ENCODE measurements at regions not wholly inside any gene's neighbourhood (a gene's known extent, or its start where the extent isn't known, plus 50 kb on each side); places are given as distances from the start of the nearest gene placed in this dataset.

- Histone ChIP-seq H3K27ac (ENCODE audit: control insufficient read depth, insufficient read depth) (no peak overlapping the region), H3K4me3 (no peak overlapping the region), H3K4me1 (ENCODE audit: control insufficient read depth, insufficient read depth, low read length) (no peaks in the 10 kb centered on the region), H3K9me3 (replicated peaks; ENCODE audit: control insufficient read depth, insufficient read depth, low read length) (no peaks in the 10 kb centered on the region), H3K79me2 (ENCODE audit: control insufficient read depth, insufficient read depth, low read length) (no peaks in the 10 kb centered on the region), H3K9ac (ENCODE audit: control insufficient read depth, insufficient read depth, low read length) (no peak overlapping the region), H3K27me3 (replicated peaks in 1 of 2; ENCODE audit: control insufficient read depth in 2 of 2, insufficient read depth in 2 of 2, low read length in 1 of 2) (no peaks in the 10 kb centered on the region), H4K20me1 (ENCODE audit: control insufficient read depth, insufficient read depth) (no peaks in the 10 kb centered on the region), H2AFZ (ENCODE audit: control insufficient read depth, low read depth, low read length) (no peak overlapping the region), H3K4me2 (ENCODE audit: control insufficient read depth, insufficient read depth) (no peak overlapping the region), H3K36me3 (ENCODE audit: control insufficient read depth in 2 of 2, insufficient read depth in 2 of 2, low read length in 1 of 2) (no peaks in the 10 kb centered on the region)
- DNase-seq (ENCODE audit: low read depth, low spot score) (no peak), ATAC-seq (no peak), FAIRE-seq (no peak)
- ChIA-PET POLR2A (no interaction called here), RAD21 (ENCODE audit: unreplicated experiment) (no interaction called here), SMC1A (ENCODE audit: uncharacterized antibody, unreplicated experiment) (interaction anchor here (1.0 to 2.3 kb wide), 3 partner anchors 10 to 15 kb away, joined by 4 to 7 read pairs (median 6); no protein-coding TSS in a partner anchor), CTCF (interaction anchor here (1.1 kb wide), 1 partner anchor 128 kb away, joined by 3 read pairs; no protein-coding TSS in a partner anchor)
- in situ Hi-C loops (cut with MboI) = no loop called here
- BruUV-seq (replicated peaks) = no TSS peak
- WGBS (ENCODE audit: insufficient coverage, insufficient replicate concordance, low lambda C conversion rate, missing lambda C conversion rate) = 50% methylated on average over 2 of the region's 2 CpGs
- intact Hi-C loops (cut with micrococcal nuclease; ENCODE audit: unreplicated experiment) = no loop called here
- TF ChIP-seq POLR2A (IDR thresholded peaks at IDR 0.05; ENCODE audit: low read depth, low read length) (no peak), ZBTB11 (CRISPR knock-in tag; IDR thresholded peaks at IDR 0.05) (no peak), PBX3 (IDR thresholded peaks at IDR 0.05; ENCODE audit: insufficient replicate concordance, low read depth, low read length) (no peak), IKZF2 (IDR thresholded peaks at IDR 0.05) (no peak), NFXL1 (IDR thresholded peaks at IDR 0.05; ENCODE audit: borderline replicate concordance) (no peak), NKRF (conservative IDR thresholded peaks at IDR 0.05) (no peak), TCF7 (IDR thresholded peaks at IDR 0.05; ENCODE audit: borderline replicate concordance) (no peak), STAT1 (conservative IDR thresholded peaks at IDR 0.05) (no peak), ATF3 (IDR thresholded peaks at IDR 0.05; ENCODE audit: borderline replicate concordance, extremely low read depth, low read depth, low read length) (no peak), CHD1 (IDR thresholded peaks at IDR 0.05; ENCODE audit: low read depth, low read length) (no peak), BCL11A (IDR thresholded peaks at IDR 0.05; ENCODE audit: low read depth, low read length) (no peak), USF2 (IDR thresholded peaks at IDR 0.05; ENCODE audit: borderline replicate concordance, low read depth, low read length) (no peak), PAX8 (IDR thresholded peaks at IDR 0.05) (no peak)
Observed at GRCh38 chr6:15716889-15717288, 54.1 kb upstream of the DTNBP1 start.

All from GM12878 (cell line).